GM12801 (cell line): ENCODE measurements at regions not wholly inside any gene's neighbourhood (a gene's known extent, or its start where the extent isn't known, plus 50 kb on each side); places are given as distances from the start of the nearest gene placed in this dataset.

Experiments
- TF ChIP-seq, protein P1 (sequence below): IDR thresholded peaks from one replicate; pipeline ENCODE4 v1.5.1; 2011; ENCODE audit warnings: control low read depth; ENCODE audit not compliant: insufficient read length; ENCODE audit errors: extremely low read depth

DNA sequence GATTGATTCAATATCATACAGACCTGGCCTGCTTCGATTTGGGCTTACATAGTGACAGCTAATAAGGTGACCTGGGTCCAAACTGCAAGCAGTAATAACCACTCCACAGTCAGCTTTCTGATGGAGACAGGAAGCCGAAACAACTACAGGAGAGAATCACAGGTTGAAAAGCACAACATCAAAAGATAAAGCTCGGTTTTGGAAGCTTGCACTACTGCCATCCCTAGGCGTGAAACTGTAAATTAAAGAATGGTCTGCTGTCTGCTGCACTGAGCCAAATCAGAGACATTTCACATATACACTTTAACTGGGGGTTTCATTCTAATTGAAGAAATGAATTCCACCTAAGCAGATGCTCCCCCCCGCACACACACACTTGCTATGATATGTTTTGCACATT lies 116.3 kb downstream of the DHX15 start:
- TF ChIP-seq, protein P1, sequence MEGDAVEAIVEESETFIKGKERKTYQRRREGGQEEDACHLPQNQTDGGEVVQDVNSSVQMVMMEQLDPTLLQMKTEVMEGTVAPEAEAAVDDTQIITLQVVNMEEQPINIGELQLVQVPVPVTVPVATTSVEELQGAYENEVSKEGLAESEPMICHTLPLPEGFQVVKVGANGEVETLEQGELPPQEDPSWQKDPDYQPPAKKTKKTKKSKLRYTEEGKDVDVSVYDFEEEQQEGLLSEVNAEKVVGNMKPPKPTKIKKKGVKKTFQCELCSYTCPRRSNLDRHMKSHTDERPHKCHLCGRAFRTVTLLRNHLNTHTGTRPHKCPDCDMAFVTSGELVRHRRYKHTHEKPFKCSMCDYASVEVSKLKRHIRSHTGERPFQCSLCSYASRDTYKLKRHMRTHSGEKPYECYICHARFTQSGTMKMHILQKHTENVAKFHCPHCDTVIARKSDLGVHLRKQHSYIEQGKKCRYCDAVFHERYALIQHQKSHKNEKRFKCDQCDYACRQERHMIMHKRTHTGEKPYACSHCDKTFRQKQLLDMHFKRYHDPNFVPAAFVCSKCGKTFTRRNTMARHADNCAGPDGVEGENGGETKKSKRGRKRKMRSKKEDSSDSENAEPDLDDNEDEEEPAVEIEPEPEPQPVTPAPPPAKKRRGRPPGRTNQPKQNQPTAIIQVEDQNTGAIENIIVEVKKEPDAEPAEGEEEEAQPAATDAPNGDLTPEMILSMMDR: no peak

DNA sequence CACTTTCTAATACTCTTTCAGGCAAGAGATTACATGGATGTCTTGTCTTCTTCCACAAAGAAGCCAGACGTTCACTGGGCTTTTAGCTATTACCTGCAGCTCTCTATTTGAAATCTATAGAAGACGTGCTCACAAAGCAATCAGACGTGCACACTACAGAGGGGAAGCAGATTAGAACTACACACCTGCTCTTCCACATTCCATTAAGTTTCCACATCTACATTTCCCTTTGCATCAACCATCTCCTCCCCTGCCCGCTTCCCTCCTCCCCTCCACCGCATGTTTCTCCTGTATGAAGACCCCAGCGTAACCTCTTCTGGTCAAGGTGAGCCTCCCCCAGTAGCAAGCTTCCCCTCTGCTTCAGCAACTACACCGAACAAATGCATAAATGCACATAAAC lies 119.8 kb downstream of the DHX15 start:
- TF ChIP-seq, protein P1: no peak

DNA sequence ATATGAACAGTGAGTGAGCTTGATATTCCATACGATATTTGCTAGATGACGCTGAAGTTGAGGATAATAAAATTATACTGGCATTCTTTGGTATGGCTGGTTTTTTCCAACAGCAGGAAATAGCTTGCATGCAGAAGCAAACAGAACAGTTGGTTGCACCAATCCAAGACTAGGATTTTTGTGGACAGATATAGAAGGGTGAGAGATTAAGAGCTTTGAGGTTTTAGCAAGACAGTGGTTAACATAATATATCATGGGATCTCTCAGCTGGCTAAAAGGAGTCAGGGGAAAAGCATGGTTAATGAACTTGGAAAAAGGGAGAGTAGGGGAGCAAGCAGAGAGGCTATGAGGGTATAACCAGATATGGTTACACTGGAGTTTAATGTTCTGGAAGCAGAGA lies 127.9 kb downstream of the DHX15 start:
- TF ChIP-seq, protein P1: no peak

DNA sequence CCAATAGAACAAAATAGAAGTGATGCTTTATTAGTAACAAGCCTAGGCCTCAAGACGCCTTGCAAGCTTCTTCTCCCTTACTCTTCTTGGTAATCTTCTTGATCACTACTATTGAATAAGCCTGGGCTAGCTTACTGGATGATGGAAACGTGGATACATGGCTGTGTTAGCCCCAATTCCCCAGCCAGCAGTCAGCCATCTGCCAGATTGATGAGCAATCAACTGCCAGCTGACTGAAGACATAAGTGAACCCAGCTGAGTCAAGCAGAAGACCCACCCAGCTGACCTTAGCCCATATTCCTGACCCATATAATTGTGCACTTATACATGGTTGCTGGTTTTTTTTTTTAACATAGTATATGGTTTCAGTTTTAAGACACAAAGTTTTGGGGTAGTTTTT lies 130.4 kb downstream of the DHX15 start:
- TF ChIP-seq, protein P1: no peak

DNA sequence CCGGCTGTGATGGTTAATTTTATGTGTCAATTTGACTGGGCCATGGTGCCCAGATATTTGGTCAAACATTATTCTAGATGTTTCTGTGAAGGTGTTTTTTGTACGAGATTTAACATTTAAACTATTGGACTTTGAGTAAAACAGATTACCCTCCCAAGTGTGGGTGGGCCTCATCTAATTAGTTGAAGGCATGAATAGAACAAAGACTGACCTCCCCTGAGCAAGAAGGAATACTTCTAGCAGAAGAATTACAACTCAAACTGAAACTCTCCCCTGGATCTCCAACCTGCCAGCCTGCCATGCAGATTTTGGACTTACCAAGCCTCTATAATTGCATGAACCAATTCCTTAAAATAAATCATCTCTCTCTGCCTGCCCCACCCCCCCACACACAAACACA lies 132.5 kb downstream of the DHX15 start:
- TF ChIP-seq, protein P1: no peak

DNA sequence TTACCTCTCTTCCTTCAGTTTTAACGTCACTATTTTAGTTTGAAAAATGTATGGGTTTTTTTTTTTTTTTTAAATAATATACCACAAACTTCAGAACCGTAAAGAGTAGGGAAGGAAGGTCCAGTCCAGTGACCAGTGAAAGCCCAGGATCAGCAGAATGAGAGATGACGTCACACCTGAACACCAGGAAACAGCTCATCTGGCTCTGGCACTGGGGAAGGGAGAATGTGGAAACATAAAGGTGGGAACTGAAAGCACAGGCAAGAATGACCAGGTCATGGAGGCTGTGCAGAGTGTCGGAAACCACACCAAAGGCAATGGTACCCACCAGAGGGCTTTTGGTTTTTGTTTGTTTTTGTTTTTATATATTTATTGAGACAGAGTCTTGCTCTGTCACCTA lies 141.2 kb downstream of the DHX15 start:
- TF ChIP-seq, protein P1: no peak

DNA sequence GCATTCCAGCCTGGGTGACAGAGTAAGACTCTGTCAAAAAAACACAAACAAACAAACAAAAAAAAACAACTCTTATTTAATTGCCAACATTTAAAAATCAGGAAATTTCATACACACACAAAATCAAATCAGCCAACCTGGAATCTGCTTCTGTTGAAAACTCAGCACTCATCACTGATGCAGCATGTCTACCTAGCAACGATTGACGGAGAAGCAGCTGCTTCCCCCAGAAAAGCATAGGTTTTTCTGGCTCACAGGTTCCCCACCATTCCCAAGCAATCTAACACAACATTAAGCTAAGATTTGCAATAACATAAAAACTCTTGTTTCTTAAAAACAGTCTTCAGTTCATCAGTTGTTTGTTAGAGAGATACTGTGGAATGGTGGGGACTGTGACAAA lies 143.6 kb downstream of the DHX15 start:
- TF ChIP-seq, protein P1: no peak

DNA sequence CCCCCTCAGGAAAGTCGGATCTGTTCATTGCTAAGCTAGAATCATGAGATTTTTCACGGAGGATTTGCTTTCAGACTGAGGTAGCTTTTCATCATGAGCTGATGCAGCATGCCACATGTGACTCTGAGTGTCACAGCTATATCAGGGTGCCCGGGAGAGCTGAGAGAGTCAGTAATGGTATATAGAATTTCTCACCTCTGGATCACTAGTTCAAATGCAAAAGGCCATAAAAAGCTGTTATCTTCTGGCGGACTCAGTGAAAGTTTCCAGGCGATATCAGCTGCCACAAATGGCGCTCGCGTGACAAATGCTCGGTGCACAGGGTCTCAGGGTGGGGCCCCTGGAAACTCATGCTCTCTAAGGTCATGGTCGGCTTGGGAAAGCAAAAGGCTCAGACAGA lies 150.1 kb downstream of the DHX15 start:
- TF ChIP-seq, protein P1: no peak
